Umbilical cord (tissue), 1 donor: ENCODE measurements at regions not wholly inside any gene's neighbourhood (a gene's known extent, or its start where the extent isn't known, plus 50 kb on each side); places are given as distances from the start of the nearest gene placed in this dataset.
"Not testable (repeated sequence)": the region's sequence is repeated elsewhere in the genome, so short reads cannot be mapped to it uniquely, and the experiment has no call there.

Source experiments
- DNase-seq: peaks from one replicate; pipeline ENCODE4 v3.0.0-alpha.2; 2015; ENCODE audit warnings: low spot score

DNA sequence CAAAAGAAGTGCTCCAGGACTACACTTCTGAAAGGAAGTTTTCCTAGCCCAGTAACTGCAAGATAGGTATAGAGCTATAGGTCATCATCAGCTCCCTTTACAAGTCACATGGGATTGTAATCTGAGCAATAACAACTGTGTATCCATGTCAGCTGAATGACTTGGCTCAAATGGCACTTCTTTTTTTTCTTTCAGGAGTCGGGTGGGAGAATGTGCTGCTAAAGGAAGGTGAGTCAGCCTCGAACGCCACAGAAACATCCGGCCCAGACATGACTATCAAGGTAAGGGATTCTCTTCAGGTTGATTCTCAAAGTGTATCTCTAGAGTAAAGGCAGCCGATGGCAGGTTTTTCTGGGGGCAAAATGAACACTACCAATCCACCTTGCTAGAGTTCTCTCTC, 192.2 kb downstream of the C9orf152 start:
- DNase-seq: no peak

DNA sequence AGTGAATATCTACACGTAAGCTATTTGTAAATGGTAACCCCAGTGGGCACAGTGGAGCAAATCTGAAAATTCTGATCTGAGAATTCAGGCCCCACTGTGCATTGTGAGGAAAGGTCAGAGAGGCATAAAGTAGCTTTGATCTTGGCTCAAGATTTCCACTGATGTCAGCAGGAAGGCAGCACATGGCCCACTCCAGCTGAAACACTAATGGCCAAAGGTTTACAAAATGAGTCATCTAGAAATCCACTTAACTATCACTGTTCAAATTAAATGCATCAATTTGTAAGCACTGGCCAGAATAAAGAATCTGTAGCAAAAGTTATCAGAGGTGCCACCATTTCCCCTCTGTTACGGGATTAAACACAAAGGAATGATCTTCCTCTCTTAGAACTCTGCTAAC, 191.6 kb downstream of the C9orf152 start:
- peak; percentile 53 for DNase-seq

DNA sequence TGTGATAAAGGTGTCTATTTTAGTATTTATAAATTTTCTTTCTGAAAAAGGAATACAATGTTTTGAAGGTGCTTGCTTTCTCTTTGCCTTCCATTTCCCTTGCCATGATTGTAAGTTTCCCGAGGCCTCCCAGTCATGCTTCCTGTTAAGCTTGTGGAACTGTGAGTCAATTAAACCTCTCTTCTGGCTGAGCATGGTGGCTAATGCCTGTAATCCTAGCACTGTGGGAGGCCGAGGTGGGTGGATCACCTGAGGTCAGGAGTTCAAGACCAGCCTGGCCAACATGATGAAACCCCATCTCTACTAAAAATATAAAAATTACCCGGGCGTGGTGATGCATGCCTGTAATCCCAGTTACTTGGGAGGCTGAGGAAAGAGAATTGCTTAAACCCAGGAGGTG, 187.7 kb downstream of the C9orf152 start:
- not testable (repeated sequence) for DNase-seq

DNA sequence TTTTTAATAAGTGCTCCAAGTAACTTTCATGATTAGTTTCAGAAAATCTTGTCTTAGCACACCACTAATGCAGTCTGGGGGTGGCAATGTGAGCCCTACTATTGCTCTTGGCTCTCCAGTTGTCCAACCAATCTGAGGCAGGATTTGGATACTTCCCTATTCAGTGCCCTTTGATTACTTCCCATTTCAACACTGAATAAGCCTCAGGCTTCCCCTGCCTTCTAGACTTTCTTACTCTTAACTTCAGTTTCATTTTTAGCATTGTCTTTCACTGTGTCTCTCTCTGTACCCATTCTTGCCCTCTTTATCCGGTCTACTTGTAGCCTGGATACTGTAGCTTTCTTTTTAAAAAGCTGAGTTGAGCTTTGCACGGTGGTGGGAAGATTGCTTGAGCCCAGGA, 186.1 kb downstream of the C9orf152 start:
- no peak for DNase-seq

DNA sequence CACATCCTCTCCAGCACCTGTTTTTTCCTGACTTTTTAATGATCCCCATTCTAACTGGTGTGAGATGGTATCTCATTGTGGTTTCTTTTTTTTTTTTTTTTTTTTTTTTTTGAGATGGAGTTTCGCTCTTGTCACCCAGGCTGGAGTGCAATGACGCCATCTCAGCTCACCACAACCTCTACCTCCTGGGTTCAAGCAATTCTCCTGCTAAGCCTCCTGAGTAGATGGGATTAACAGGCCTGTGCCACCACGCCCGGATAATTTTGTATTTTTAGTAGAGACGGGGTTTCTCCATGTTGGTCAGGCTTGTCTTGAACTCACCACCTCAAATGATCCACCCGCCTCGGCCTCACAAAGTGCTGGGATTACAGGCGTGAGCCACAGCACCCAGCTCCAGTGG, 184.7 kb downstream of the C9orf152 start:
- not testable (repeated sequence) for DNase-seq

DNA sequence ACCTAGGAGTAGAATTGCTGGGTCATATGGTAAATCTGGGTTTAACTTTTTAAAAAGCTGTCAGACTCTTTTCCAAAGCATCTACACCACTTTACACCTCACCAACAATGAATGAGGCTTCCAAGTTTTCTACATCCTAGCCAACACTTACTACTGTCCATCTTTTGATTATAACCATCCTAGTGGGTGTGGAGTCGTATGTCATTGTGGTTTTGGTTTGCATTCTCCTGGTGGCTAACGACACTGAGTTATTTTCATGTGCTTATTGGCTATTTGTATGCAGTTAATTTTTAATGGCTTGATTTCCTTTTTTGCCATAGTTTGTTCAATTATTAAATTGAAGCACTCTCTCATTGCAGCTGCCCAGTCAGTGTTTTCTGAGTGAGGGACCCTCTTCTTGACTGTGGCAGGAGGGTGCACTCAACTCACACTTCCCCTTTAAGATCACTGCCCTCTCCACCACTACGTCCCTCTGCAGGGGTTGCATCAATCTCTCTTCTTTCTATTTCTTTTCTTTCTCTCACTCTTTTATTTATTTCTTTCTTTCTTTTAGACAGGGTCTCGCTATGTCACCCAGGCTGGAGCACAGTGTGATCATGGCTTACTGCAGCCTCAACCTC, 182.3 kb downstream of the C9orf152 start:
- no peak for DNase-seq

DNA sequence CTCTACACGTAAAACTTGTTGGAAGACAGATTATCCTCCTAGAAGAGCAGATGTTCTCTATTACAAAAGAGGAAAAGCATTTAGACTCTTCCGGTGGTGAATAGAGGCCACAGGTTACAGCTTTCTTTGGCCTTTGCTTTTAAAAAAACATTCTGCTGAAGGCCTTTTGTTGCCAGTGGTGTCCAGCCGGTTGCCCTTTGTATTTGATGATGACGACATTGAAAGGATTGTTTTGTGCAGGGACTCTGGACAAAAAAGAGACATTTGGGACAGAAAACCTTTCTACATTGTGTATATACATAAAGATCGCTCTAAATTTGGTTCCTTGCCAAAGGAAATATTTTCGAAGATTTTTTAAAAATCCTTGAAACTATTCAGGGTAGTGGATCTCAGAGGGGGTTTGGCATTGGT, 180.3 kb downstream of the C9orf152 start:
- no peak for DNase-seq

DNA sequence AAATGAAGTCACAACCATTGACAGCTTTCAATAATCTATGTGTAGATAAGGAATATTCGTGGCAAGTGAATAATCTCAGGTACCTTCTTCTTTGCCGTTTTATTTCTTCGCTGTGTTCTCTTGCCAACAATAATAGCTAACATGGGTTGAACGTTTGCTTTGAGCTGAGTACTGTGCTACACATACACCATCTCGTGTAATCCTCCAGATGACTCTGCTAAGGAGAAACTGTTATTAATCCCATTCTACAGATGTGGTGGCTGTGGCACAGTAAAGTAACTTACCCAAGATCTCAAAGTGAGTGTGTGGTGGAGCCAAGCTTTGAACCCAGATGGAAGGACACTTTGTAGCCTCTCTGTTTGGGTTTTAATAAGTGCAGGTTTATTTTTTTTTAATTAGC, 179.7 kb downstream of the C9orf152 start:
- no peak for DNase-seq

DNA sequence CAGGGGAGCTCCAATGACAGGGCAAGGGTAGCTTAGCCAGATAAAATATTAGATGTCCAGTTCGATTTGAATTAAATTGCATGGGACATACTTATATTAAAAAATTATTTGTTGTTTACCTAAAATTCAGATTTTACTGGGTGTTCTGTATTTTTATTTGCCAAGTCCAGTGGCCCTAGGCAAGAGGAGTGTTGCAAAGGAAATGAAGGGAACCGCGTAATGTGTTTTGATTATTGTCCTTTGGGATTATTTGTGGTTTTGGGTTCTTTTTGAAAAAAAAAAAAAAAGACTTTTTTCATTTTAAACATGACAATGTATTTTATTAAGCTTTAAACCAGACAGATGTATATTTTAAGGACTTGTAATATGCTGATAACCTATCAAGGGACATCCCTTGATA, 179.3 kb downstream of the C9orf152 start:
- no peak for DNase-seq

DNA sequence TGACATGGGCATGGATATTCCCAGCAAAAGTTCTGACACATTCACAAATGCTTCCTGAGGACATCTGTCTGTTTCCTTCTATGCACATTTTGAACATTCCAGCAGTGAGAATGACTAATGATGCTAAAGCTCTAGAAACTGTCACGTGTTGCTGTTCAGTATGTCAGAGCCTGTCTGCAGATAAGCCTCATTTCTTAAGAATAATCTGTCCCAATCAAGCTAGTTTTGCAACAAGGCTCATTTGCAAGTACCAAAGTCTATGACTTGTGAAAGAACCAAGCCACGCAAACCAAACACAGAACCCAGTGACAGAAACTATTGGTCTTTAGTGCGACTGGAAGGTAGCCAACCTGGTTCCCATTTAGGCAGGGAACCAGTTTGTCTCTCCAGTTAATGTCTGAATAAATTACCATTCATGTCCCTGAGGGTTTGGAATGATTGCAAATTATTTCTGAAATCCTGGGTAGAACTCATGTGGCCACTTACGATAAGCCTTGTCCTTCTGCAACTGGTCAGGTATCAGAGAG, 178.5 kb downstream of the C9orf152 start:
- peak; percentile 88 for DNase-seq

DNA sequence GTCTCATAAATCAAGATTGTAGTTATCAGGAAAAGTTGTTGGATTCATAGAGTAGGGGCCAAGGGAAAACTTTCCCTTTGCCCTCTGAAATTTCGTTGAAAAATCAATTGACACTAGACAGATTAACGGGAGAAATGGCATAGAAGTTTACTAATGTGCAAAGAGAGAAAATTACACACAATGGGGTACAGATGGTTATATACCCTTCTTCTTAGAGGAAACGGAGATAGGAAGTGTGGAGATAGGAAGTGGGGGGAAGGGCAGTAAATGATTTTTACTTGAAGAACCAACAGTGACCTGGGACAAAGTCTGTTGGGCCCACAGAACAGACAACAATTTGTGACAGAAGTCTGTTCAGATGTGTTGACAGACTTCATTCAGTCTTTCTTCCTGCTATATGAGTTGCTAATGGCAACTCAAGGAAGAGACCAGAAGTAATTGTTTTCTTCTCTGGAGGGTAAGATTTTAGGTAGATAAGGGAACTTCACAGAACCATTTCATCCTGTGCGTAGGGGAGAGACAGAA, 177.9 kb downstream of the C9orf152 start:
- DNase-seq: no peak

DNA sequence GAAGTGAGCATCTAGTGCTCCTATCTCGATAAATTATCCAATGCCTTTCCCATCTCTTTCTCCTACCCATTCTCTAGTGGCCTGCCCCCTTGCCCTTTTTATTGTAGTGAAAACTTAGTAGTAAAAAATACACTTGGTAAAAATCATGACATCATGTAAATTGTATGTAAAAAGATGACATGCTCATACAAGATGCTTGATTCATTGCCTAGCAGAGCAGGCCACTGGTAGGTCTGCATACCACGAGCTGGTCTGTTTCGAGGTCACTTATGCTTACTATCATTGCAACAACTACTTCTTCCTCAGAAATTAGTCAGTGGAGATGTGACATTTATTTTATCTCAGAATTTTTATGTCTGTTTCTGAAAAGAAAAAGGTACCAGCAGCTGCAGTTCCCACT, 177.3 kb downstream of the C9orf152 start:
- DNase-seq: peak; percentile 48

DNA sequence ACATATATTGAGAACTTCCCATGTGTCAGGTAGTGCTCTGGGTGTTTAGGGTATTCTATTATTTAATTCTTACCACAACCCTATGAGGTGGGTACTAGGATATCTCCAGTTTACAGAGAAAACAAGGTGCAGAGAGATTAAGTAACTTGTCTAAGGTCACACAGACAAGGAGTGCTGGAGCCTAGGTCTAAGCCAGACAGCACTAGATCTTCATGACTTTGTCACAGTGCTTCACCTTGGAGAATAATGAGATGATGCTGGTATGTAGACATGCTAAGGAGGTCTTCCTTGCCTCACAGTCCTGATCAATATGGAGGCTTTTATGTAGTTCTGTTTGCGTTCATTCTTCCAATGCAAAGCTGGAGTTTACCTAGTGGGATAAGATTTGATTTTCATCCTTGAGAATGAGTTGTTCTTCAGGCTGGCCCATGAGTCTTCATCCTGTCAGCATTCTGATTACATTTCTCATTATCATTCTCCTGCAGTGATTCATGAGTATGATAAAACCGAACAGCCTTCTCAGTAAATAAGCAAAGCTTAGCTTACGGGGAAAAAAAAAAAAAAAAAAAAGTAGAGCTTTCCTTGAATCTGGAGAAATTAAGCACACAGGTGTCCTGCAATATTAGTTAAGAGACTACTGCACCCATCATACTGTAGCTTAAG, 176.3 kb downstream of the C9orf152 start:
- DNase-seq: no peak

DNA sequence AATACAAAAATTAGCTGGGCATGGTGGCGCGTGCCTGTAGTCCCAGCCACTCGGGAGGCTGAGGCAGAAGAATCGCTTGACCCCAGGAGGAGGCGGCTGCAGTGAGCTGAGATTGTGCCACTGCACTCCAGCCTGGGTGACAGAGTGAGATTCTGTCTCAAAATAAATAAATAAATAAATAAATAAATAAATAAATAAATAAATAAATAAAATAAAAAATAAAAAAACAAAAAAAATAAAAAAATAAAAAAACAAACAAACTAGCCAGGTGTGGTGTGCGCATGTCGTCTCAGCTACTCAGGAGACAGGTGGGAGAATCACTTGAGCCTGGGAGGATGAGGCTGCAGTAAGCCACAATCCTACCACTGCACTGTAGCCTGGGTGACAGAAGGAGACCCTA, 175.4 kb downstream of the C9orf152 start:
- DNase-seq: not testable (repeated sequence)

DNA sequence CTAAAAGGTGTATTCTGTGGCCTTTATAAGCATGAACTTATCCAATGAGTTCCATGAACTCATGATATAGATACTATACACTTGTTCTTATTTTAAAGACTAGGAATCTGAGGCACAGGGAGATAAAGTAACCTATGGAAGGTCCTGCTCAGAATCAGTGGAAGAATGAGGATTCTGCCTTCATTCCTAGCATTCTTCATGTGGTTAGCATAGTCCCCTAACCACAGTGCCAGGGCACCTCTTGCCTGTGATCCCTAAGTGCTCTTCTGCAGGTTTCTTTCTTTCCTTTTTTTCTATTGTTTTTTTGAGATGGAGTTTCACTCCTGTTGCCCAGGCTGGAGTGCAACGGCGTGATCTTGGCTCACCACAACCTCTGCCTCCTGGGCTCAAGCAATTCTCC, 174.1 kb downstream of the C9orf152 start:
- no peak for DNase-seq

DNA sequence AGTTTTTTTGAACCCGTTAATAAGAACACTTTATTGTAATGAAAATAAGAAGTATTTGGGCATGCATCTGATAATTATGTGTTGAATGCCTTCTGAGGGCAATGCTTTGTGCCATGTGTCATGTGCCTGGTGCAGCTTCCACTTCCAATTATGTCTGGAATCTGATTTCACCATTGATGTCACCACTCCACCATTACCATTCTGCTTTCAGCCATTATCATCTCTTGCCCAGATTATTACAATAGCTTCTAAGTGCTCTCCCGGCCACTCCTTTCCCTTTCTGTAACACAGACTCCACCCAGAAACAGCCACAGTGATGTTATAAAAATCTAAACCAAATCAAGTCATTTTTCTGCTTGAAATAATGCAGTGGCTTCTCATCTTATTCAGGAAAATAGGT, 171.7 kb downstream of the C9orf152 start:
- no peak for DNase-seq

DNA sequence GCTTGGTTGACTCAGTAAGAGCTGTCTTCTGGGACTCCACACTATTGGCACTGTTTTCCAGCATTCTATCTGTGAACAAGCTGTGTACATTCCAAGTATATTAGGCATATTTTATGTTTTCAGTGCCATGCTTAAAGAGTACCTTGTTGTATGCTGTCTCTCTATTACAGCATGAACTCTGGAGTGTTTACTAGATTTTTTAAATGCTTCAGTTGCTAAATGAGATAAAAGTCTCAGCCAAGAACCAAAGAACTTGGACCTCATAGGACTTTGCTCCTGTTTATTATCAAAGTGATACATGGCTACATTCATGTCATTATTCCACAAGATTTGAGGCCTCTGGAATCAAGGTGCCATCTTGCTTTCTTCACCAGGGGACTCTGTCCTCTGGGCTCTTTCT, 167.2 kb downstream of the C9orf152 start:
- DNase-seq: peak; percentile 52

DNA sequence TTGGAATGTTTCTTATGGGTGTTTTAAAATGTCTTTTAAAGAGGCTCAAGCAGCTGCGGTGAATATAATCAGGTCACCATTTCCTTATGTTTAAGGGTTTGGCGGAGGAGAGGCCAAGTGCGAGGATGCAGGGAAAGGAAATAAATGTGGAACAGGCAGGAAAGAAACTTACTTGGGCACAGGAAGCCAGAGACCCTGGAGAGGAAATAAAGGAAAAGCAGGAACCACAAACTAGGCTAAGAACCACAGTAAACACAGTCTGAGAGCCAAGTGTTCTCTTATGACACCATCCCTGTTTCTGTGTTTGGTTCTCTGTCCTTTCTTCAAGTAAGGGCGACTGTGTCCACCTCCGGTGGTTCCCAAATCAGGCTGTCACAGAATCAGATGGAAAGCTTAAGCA, 166.5 kb downstream of the C9orf152 start:
- no peak for DNase-seq

DNA sequence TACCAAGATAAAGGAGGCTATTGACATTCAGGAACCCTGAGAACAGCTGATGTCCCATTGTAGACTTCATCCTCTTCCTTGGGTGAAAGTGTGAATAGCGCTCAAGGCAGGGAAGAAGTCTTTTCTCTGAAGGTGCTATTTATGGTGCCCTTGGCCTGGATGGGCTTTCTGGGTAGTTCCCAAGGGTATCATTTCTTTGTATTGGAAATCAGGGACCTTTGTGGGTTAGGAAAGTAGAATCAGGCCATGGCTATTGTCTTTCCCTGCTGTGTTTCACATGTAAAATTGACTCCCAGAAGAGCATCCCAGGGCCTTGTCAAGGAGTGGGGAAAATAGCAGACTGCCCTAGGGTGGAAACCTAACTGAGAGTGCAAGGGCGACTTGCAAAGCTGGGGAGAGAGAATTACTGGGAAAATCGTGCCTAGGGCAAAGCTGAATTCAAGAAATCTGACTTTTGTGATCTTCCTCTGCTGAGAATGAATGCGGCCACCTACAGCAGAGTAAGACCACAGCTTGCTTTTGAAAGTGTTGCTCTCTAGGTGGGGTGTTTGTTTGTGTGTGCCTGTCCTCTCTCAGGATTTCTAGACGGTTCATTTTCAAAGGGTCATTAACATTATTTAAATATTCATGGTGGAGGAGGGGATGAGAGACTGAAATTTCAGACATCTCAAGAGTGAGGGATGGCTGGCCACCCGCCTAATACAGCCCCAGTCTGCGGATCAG, 160.6 kb downstream of the C9orf152 start:
- no peak for DNase-seq

DNA sequence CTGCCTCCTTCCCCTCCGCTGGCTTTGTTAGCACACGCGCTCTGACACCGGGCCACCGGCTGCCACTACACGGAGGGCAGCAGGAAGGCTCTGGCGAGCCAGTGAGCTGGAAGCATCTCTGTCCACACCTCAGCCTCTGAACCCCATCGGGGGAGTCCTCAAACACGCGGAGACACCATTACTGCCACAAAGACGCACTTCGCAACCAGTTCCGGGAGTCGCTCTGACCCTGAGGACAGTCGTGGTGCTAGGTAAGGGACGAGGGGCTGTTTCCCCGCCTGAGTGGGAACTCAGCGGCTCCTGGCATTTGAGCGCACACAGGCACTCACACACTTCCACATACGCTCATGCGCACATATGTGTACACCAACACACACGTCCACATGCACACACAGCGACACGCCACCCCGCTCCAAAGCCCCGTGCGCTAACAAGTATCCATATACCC, 160.0 kb downstream of the C9orf152 start:
- DNase-seq: no peak

DNA sequence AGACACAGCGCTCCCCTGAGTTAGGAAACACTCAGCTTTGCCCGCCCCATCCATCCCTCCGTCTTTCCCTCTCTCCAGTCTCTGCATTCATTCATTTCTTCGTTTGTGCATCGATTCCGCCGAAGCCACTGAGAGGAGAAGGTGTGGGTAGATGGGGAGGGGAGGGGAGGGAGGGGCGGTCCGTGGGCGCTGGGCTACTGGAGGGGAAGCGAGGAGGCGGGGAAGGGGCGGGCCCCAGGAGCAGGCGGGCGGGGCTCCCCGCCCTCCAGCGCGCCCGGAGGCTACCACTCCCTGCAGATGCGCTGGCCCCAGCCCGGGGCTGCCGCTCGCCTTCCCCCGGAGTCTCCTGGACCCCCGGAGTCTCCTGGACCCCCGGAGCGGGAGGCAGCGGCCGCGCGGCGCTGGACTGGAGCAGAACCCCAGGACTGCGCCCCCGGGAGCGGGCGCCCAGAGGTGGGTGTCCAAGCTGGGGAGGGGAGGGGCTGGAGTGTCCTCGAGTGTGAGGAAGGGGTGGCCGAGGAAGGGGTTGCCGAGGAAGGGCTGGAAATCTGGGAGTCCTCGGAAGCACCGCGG, 159.5 kb downstream of the C9orf152 start:
- peak; percentile 82 for DNase-seq
